Adrenal gland (tissue), 5 donors: ENCODE measurements at regions not wholly inside any gene's neighbourhood (a gene's known extent, or its start where the extent isn't known, plus 50 kb on each side); places are given as distances from the start of the nearest gene placed in this dataset.

Experiments
- POLR2A ChIP-seq, 2 donors: fragments of 450-650 bp; IDR thresholded peaks; one replicate each; pipeline ENCODE4 v1.6.1; 2017; ENCODE audit warnings: antibody characterized with exemption in 2 of 2, mild to moderate bottlenecking in 2 of 2, moderate library complexity in 1 of 2
- TF ChIP-seq, protein P1 (sequence below), 6 experiments: fragments of 450-650 bp in 4 of 6; fragments of 200-600 bp in 2 of 6; sonication (generic) in 1 of 6; IDR thresholded peaks; 1 replicate in 5 of 6; 2 replicates in 1 of 6; pipeline versions ENCODE4 v1.5.1 to v1.8.0; 2016 to 2021; ENCODE audit warnings: antibody characterized with exemption in 6 of 6, mild to moderate bottlenecking in 2 of 6, moderate library complexity in 1 of 6
- donor health status: DM: no; HTN: no; CAD: no.

DNA sequence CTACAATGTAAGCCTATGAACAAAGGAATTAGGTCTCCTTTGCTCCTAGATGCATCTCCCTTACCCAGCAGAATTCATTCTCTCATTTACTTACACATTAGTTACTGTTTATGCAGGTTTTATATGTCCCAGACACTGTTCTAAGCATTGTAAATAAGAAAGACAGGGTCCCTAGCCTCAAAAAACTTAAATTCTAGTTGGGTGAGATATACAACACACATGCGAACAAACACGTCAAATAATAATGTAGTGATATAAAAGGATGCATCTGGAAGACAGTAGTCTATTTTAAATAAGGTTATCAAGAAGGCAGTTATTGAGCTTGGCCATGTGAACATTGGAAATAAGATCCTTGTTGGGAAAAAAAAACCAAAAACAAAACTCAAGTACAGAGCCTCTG lies 479.7 kb downstream of the DNAJB9 start:
- no peak for TF ChIP-seq POLR2A (IDR thresholded peaks at IDR 0.05)
- TF ChIP-seq, protein P1, sequence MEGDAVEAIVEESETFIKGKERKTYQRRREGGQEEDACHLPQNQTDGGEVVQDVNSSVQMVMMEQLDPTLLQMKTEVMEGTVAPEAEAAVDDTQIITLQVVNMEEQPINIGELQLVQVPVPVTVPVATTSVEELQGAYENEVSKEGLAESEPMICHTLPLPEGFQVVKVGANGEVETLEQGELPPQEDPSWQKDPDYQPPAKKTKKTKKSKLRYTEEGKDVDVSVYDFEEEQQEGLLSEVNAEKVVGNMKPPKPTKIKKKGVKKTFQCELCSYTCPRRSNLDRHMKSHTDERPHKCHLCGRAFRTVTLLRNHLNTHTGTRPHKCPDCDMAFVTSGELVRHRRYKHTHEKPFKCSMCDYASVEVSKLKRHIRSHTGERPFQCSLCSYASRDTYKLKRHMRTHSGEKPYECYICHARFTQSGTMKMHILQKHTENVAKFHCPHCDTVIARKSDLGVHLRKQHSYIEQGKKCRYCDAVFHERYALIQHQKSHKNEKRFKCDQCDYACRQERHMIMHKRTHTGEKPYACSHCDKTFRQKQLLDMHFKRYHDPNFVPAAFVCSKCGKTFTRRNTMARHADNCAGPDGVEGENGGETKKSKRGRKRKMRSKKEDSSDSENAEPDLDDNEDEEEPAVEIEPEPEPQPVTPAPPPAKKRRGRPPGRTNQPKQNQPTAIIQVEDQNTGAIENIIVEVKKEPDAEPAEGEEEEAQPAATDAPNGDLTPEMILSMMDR (IDR thresholded peaks at IDR 0.05) = no peak
